Astrocyte of the spinal cord (primary cell): ENCODE measurements at regions not wholly inside any gene's neighbourhood (a gene's known extent, or its start where the extent isn't known, plus 50 kb on each side); places are given as distances from the start of the nearest gene placed in this dataset.
A peak's percentile ranks its signal among the peaks of the same experiment; 100 is the strongest.

Source experiments
- DNase-seq: peaks from one replicate; pipeline ENCODE4 v3.0.0; 2011; ENCODE audit warnings: low read depth, low spot score
- H3K4me3 ChIP-seq: 2 replicates; pipeline ENCODE4 v1.5.1; 2011; ENCODE audit warnings: low read depth, mild to moderate bottlenecking, low read length, moderate library complexity
- CTCF ChIP-seq: IDR thresholded peaks from 2 replicates; pipeline ENCODE4 v1.5.1; 2012; ENCODE audit warnings: low read depth, mild to moderate bottlenecking, low read length, inconsistent platforms
- in situ Hi-C: cut with HindIII; loops from 2 replicates; pipeline ENCODE4 v1.10.0; 2017; ENCODE audit warnings: low sequenced_read_pairs

GRCh38 chr1:114224196-114224907 is 70.7 kb upstream of the SYT6 start:
- in situ Hi-C loops = no loop called here
- no peak for DNase-seq
- no peak overlapping the region for H3K4me3 ChIP-seq
- TF ChIP-seq CTCF = no peak

- TF ChIP-seq CTCF = no peak
- DNase-seq = no peak
- no peak overlapping the region for H3K4me3 ChIP-seq
- in situ Hi-C loops = no loop called here
Measured at GRCh38 chr1:114222920-114223319, 69.3 kb upstream of the SYT6 start.

GRCh38 chr1:114219172-114219868 is 65.7 kb upstream of the SYT6 start:
- DNase-seq = peak; percentile 8
- in situ Hi-C loops = no loop called here
- TF ChIP-seq CTCF = peak; percentile 29
- no peak overlapping the region for H3K4me3 ChIP-seq

- H3K4me3 ChIP-seq = no peak overlapping the region
Measured at GRCh38 chr1:114218361-114219171, 64.9 kb upstream of the SYT6 start.

GRCh38 chr1:114216431-114217173 is 62.9 kb upstream of the SYT6 start:
- H3K4me3 ChIP-seq = no peak overlapping the region
- in situ Hi-C loops = no loop called here
- DNase-seq = no peak
- no peak for TF ChIP-seq CTCF

More at GRCh38 chr1:114218361-114219171, 64.9 kb upstream of the SYT6 start:
- in situ Hi-C loops = no loop called here
- DNase-seq = no peak
- no peak for TF ChIP-seq CTCF

GRCh38 chr1:114215436-114215835 is 61.8 kb upstream of the SYT6 start:
- in situ Hi-C loops = no loop called here
- TF ChIP-seq CTCF = no peak
- H3K4me3 ChIP-seq = no peak overlapping the region
- DNase-seq = no peak
